IMR-90 (cell line): ENCODE measurements at regions not wholly inside any gene's neighbourhood (a gene's known extent, or its start where the extent isn't known, plus 50 kb on each side); places are given as distances from the start of the nearest gene placed in this dataset.

ENCODE experiments used
- BHLHE40 ChIP-seq: fragments of 150-350 bp; IDR thresholded peaks from 2 replicates; pipeline ENCODE4 v1.6.1; 2016; ENCODE audit warnings: mild to moderate bottlenecking, low read depth, low read length
- CEBPB ChIP-seq: IDR thresholded peaks from 2 replicates; pipeline ENCODE4 v1.6.1; 2012; ENCODE audit warnings: low read depth, low read length, improper control_type of control experiment
- ELK1 ChIP-seq: fragments of 150-350 bp; IDR thresholded peaks from 2 replicates; pipeline ENCODE4 v1.6.1; 2016; ENCODE audit warnings: low read depth, mild to moderate bottlenecking, low read length, moderate library complexity, borderline replicate concordance
- MAFK ChIP-seq: IDR thresholded peaks from 2 replicates; pipeline ENCODE4 v1.6.1; 2012; ENCODE audit warnings: low read depth, low read length, improper control_type of control experiment
- MAZ ChIP-seq: IDR thresholded peaks from 2 replicates; pipeline ENCODE4 v1.6.1; 2012; ENCODE audit warnings: low read depth, mild to moderate bottlenecking, low read length, improper control_type of control experiment, moderate library complexity, borderline replicate concordance
- POLR2A ChIP-seq: IDR thresholded peaks from 2 replicates; pipeline ENCODE4 v1.6.1; 2012; ENCODE audit warnings: mild to moderate bottlenecking, low read depth, low read length
- RAD21 ChIP-seq: IDR thresholded peaks from 2 replicates; pipeline ENCODE4 v1.6.1; 2012; ENCODE audit warnings: low read length, improper control_type of control experiment
- RCOR1 ChIP-seq: IDR thresholded peaks from 2 replicates; pipeline ENCODE4 v1.6.1; 2012; ENCODE audit warnings: mild to moderate bottlenecking, low read length, improper control_type of control experiment; ENCODE audit not compliant: insufficient replicate concordance
- RFX5 ChIP-seq: IDR thresholded peaks from 2 replicates; pipeline ENCODE4 v1.8.0; 2012; ENCODE audit warnings: low read depth, mild to moderate bottlenecking, low read length, moderate library complexity
- SMC3 ChIP-seq: fragments of 150-350 bp; IDR thresholded peaks from 2 replicates; pipeline ENCODE4 v1.6.1; 2016; ENCODE audit warnings: low read depth, mild to moderate bottlenecking, antibody characterized with exemption, low read length, moderate library complexity
- USF2 ChIP-seq: fragments of 150-350 bp; IDR thresholded peaks from 2 replicates; pipeline ENCODE4 v1.6.1; 2017; ENCODE audit warnings: mild to moderate bottlenecking, antibody characterized with exemption, low read length, low read depth
- TF ChIP-seq, protein P1 (sequence below): conservative IDR thresholded peaks from 2 replicates; pipeline ENCODE4 v1.5.1; 2012; ENCODE audit warnings: mild to moderate bottlenecking, low read depth, low read length, improper control_type of control experiment

GRCh38 chr5:135159626-135160025 is 125.6 kb upstream of the PITX1 start:
- TF ChIP-seq RAD21 (no peak), POLR2A (no peak), MAFK (no peak), CEBPB (no peak), USF2 (no peak), ELK1 (no peak), SMC3 (no peak), RFX5 (no peak), RCOR1 (no peak), MAZ (no peak), BHLHE40 (no peak)
- TF ChIP-seq, protein P1, sequence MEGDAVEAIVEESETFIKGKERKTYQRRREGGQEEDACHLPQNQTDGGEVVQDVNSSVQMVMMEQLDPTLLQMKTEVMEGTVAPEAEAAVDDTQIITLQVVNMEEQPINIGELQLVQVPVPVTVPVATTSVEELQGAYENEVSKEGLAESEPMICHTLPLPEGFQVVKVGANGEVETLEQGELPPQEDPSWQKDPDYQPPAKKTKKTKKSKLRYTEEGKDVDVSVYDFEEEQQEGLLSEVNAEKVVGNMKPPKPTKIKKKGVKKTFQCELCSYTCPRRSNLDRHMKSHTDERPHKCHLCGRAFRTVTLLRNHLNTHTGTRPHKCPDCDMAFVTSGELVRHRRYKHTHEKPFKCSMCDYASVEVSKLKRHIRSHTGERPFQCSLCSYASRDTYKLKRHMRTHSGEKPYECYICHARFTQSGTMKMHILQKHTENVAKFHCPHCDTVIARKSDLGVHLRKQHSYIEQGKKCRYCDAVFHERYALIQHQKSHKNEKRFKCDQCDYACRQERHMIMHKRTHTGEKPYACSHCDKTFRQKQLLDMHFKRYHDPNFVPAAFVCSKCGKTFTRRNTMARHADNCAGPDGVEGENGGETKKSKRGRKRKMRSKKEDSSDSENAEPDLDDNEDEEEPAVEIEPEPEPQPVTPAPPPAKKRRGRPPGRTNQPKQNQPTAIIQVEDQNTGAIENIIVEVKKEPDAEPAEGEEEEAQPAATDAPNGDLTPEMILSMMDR, result no peak
